HCT116 (cell line): ENCODE measurements at regions not wholly inside any gene's neighbourhood (a gene's known extent, or its start where the extent isn't known, plus 50 kb on each side); places are given as distances from the start of the nearest gene placed in this dataset.

Experiments
- ATAC-seq: fragments of 200-7000 bp; cut with Tn5 transposase; 2 replicates; pipeline ENCODE4 v1.9.1; 2020; ENCODE audit warnings: mild to moderate bottlenecking, moderate library complexity
- BruUV-seq: library from RNA; stranded (reverse); fragments of 400-500 nt; replicated peaks from 2 replicates; lab custom pipeline; 2021; lab: Mats Ljungman, UMichigan
- CTCF ChIA-PET: fragments of 300-600 bp; sonication (Branson Sonifier 250); formaldehyde crosslinking; loops from one replicate; lab custom pipeline; 2021; ENCODE audit warnings: antibody characterized with exemption; lab: Charles Lee
- POLR2A ChIA-PET: fragments of 300-600, 350-600 bp; sonication (Branson Sonifier 250); formaldehyde crosslinking; loops from one replicate; lab custom pipeline; 2021; ENCODE audit warnings: antibody characterized with exemption; lab: Charles Lee
- RAD21 ChIA-PET, 2 experiments: fragments of 300-600 bp; sonication (Branson Sonifier 250); formaldehyde crosslinking; loops; one replicate each; lab custom pipeline; 2023; ENCODE audit warnings: low total read pairs in 2 of 2; ENCODE audit not compliant: uncharacterized antibody in 2 of 2, unreplicated experiment in 2 of 2, low non-redundant PET in 1 of 2; lab: Charles Lee
- DNase-seq: peaks from one replicate; pipeline ENCODE4 v3.0.0-alpha.2; 2010; ENCODE audit warnings: low read depth, low spot score
- H2AFZ ChIP-seq: fragments of 200-600 bp; shearing (Covaris generic), sonication (generic); 2 replicates; pipeline ENCODE4 v1.6.1; 2017; ENCODE audit warnings: low read depth, mixed run types, mixed read lengths, antibody characterized with exemption, low read length; ENCODE audit not compliant: poor library complexity, severe bottlenecking
- H3K27ac ChIP-seq: 2 replicates; pipeline ENCODE4 v1.5.1; 2012; ENCODE audit warnings: low read depth, low read length
- H3K27me3 ChIP-seq: fragments of 200-600 bp; sonication (generic); 2 replicates; pipeline ENCODE4 v1.6.1; 2016; ENCODE audit warnings: mixed run types, low read length, mixed read lengths; ENCODE audit not compliant: insufficient read depth
- H3K36me3 ChIP-seq, 2 experiments: fragments of 200-500 bp in 1 of 2; fragments of 200-600 bp in 1 of 2; sonication (Bioruptor generic) in 1 of 2; sonication (generic) in 1 of 2; 2 replicates each; pipeline versions ENCODE4 v1.5.1 to v1.6.1; 2014 to 2016; ENCODE audit warnings: low read length in 2 of 2, inconsistent platforms in 1 of 2, mixed read lengths in 1 of 2, mixed run types in 1 of 2; ENCODE audit not compliant: insufficient read depth in 2 of 2, control insufficient read depth in 1 of 2
- H3K4me1 ChIP-seq, 2 experiments: fragments of 200-600 bp in 1 of 2; sonication (generic) in 1 of 2; 2 replicates each; pipeline versions ENCODE4 v1.5.1 to v1.6.1; 2012 to 2017; ENCODE audit warnings: low read length in 2 of 2, inconsistent platforms in 1 of 2, mild to moderate bottlenecking in 1 of 2, mixed read lengths in 1 of 2, mixed run types in 1 of 2, moderate library complexity in 1 of 2; ENCODE audit not compliant: insufficient read depth in 2 of 2, control insufficient read depth in 1 of 2
- H3K4me2 ChIP-seq: fragments of 200-600 bp; sonication (generic); 2 replicates; pipeline ENCODE4 v1.6.1; 2017; ENCODE audit warnings: mixed run types, low read length, mixed read lengths
- H3K4me3 ChIP-seq, 2 experiments: fragments of 200-600 bp in 1 of 2; sonication (generic) in 1 of 2; replicated peaks in 1 of 2; 2 replicates each; pipeline ENCODE4 v1.5.1; 2011 to 2016; ENCODE audit warnings: low read length in 2 of 2, control low read depth in 1 of 2, low read depth in 1 of 2, mild to moderate bottlenecking in 1 of 2, mixed read lengths in 1 of 2, mixed run types in 1 of 2
- H3K79me2 ChIP-seq: fragments of 200-600 bp; sonication (generic); 2 replicates; pipeline ENCODE4 v1.6.1; 2017; ENCODE audit warnings: mild to moderate bottlenecking, mixed run types, low read length, moderate library complexity, mixed read lengths; ENCODE audit not compliant: insufficient read depth
- H3K9ac ChIP-seq: fragments of 200-600 bp; sonication (generic); 2 replicates; pipeline ENCODE4 v1.6.1; 2016; ENCODE audit warnings: low read length, mixed read lengths
- H3K9me2 ChIP-seq: fragments of 200-600 bp; sonication (generic), shearing (Covaris generic); 2 replicates; pipeline ENCODE4 v1.6.1; 2017; ENCODE audit warnings: mixed run types, mild to moderate bottlenecking, moderate library complexity; ENCODE audit not compliant: insufficient read depth
- H3K9me3 ChIP-seq, 2 experiments: fragments of 200-500 bp in 1 of 2; fragments of 200-600 bp in 1 of 2; sonication (Bioruptor generic) in 1 of 2; sonication (generic) in 1 of 2; 2 replicates each; pipeline ENCODE4 v1.6.1; 2014 to 2017; ENCODE audit warnings: low read length in 2 of 2, mixed read lengths in 2 of 2, inconsistent platforms in 1 of 2, low read depth in 1 of 2, mild to moderate bottlenecking in 1 of 2, mixed run types in 1 of 2, moderate library complexity in 1 of 2; ENCODE audit not compliant: control insufficient read depth in 1 of 2, insufficient read depth in 1 of 2
- H4K20me1 ChIP-seq: fragments of 200-600 bp; sonication (generic), shearing (Covaris generic); 2 replicates; pipeline ENCODE4 v1.6.1; 2017; ENCODE audit warnings: mixed run types, mild to moderate bottlenecking, moderate library complexity; ENCODE audit not compliant: insufficient read depth
- ATF3 ChIP-seq: IDR thresholded peaks from 2 replicates; pipeline ENCODE4 v1.6.1; 2012
- CEBPB ChIP-seq: IDR thresholded peaks from 2 replicates; pipeline ENCODE4 v1.6.1; 2012; ENCODE audit warnings: low read depth
- ELF1 ChIP-seq: IDR thresholded peaks from 2 replicates; pipeline ENCODE4 v1.6.1; 2012; ENCODE audit warnings: low read depth, borderline replicate concordance
- EZH2 ChIP-seq: fragments of 200-600 bp; sonication (generic); IDR thresholded peaks from 2 replicates; pipeline ENCODE4 v1.6.1; 2017; ENCODE audit warnings: antibody characterized with exemption, mixed run types
- JUND ChIP-seq: IDR thresholded peaks from 2 replicates; pipeline ENCODE4 v1.6.1; 2012
- POLR2A ChIP-seq: IDR thresholded peaks from 2 replicates; pipeline ENCODE4 v1.7.0; 2011; ENCODE audit warnings: borderline replicate concordance; ENCODE audit not compliant: insufficient read depth, insufficient read length; ENCODE audit errors: extremely low read depth
- RAD21 ChIP-seq: IDR thresholded peaks from 2 replicates; pipeline ENCODE4 v1.6.1; 2012; ENCODE audit warnings: low read depth, mild to moderate bottlenecking
- REST ChIP-seq: IDR thresholded peaks from 2 replicates; pipeline ENCODE4 v1.6.1; 2012; ENCODE audit warnings: low read depth
- SP1 ChIP-seq: IDR thresholded peaks from 2 replicates; pipeline ENCODE4 v1.6.1; 2012; ENCODE audit warnings: low read depth
- SRF ChIP-seq: IDR thresholded peaks from 2 replicates; pipeline ENCODE4 v1.6.1; 2012; ENCODE audit warnings: low read depth
- TCF7L2 ChIP-seq: IDR thresholded peaks from 2 replicates; pipeline ENCODE4 v1.7.0; 2011; ENCODE audit warnings: borderline replicate concordance, inconsistent platforms; ENCODE audit not compliant: insufficient read depth, insufficient read length; ENCODE audit errors: extremely low read depth
- ZBTB33 ChIP-seq: IDR thresholded peaks from 2 replicates; pipeline ENCODE4 v1.6.1; 2011; ENCODE audit warnings: mild to moderate bottlenecking, low read length, moderate library complexity; ENCODE audit not compliant: insufficient replicate concordance; ENCODE audit errors: extremely low read depth
- ZFX ChIP-seq: fragments of 450-650 bp; IDR thresholded peaks from 2 replicates; pipeline ENCODE4 v1.6.1; 2017
- ZNF274 ChIP-seq: fragments of 200-500 bp; sonication (Bioruptor generic); IDR thresholded peaks from 2 replicates; pipeline ENCODE4 v1.6.1; 2014; ENCODE audit warnings: mild to moderate bottlenecking, low read depth, low read length, inconsistent platforms
- intact Hi-C: fragments of 100-400 bp; cut with micrococcal nuclease; formaldehyde crosslinking; loops from 2 replicates; pipeline ENCODE4 v1.10.0; 2022

GRCh38 chr3:69485489-69485888, 99.6 kb upstream of the FRMD4B start (continued):
- TF ChIP-seq TCF7L2 (no peak), EZH2 (no peak), ZNF274 (no peak)

GRCh38 chr3:69484507-69485393, 98.9 kb upstream of the FRMD4B start:
- Histone ChIP-seq H3K27me3 (peaks cover 13% of the 10 kb centered on the region), H3K4me3 (no peak overlapping the region), H3K36me3 (no peaks in the 10 kb centered on the region), H3K9ac (no peak overlapping the region), H3K79me2 (no peaks in the 10 kb centered on the region), H3K27ac (no peak overlapping the region), H3K9me2 (no peaks in the 10 kb centered on the region), H4K20me1 (no peaks in the 10 kb centered on the region), H3K4me2 (no peak overlapping the region), H3K4me1 (no peaks in the 10 kb centered on the region), H3K9me3 (no peaks in the 10 kb centered on the region), H2AFZ (no peak overlapping the region)
- TF ChIP-seq CEBPB (no peak), POLR2A (no peak)
- ChIA-PET RAD21 (no interaction called here), POLR2A (no interaction called here), CTCF (no interaction called here)
- intact Hi-C loops = no loop called here
- no TSS peak for BruUV-seq
- no peak for DNase-seq
- ATAC-seq = no peak

- no peak overlapping the region for H2AFZ ChIP-seq
- H3K4me3 ChIP-seq = no peak overlapping the region
- no peaks in the 10 kb centered on the region for H3K36me3 ChIP-seq
- H3K9me2 ChIP-seq = no peaks in the 10 kb centered on the region
- no peak for ATAC-seq
- BruUV-seq = no TSS peak
- CTCF ChIA-PET = no interaction called here
- no peak overlapping the region for H3K4me2 ChIP-seq
- intact Hi-C loops = no loop called here
- no peaks in the 10 kb centered on the region for H4K20me1 ChIP-seq
- peaks cover 13% of the 10 kb centered on the region for H3K27me3 ChIP-seq
- no peaks in the 10 kb centered on the region for H3K79me2 ChIP-seq
- H3K9ac ChIP-seq = no peak overlapping the region
- H3K27ac ChIP-seq = no peak overlapping the region
- POLR2A ChIA-PET = no interaction called here
- H3K4me1 ChIP-seq = no peaks in the 10 kb centered on the region
- RAD21 ChIA-PET = no interaction called here
- H3K9me3 ChIP-seq = no peaks in the 10 kb centered on the region
- DNase-seq = no peak
- TF ChIP-seq REST = no peak
- TF ChIP-seq ELF1 = no peak
- no peak for TF ChIP-seq RAD21
- TF ChIP-seq ZNF274 = no peak
- no peak for TF ChIP-seq ZBTB33
- TF ChIP-seq SRF = no peak
- no peak for TF ChIP-seq EZH2
- TF ChIP-seq ATF3 = no peak
- no peak for TF ChIP-seq ZFX
- TF ChIP-seq JUND = no peak
- TF ChIP-seq SP1 = no peak
Measured at GRCh38 chr3:69483449-69483848, 97.6 kb upstream of the FRMD4B start.
